PFSK-1 (cell line): ENCODE measurements at regions not wholly inside any gene's neighbourhood (a gene's known extent, or its start where the extent isn't known, plus 50 kb on each side); places are given as distances from the start of the nearest gene placed in this dataset.

Experiments used
- FOXP2 ChIP-seq: optimal IDR thresholded peaks from 2 replicates; pipeline ENCODE3; 2011; ENCODE audit warnings: borderline replicate concordance, control low read depth, inconsistent platforms; ENCODE audit not compliant: insufficient read depth; ENCODE audit errors: extremely low read length, extremely low read depth
- POLR2AphosphoS5 ChIP-seq: IDR thresholded peaks from 2 replicates; pipeline ENCODE4 v1.6.1; 2012; ENCODE audit warnings: low read depth, mild to moderate bottlenecking, control low read depth, low read length, moderate library complexity
- REST ChIP-seq, 2 experiments: IDR thresholded peaks; 2 replicates each; pipeline versions ENCODE4 v1.6.1 to v1.8.0; 2011 to 2012; ENCODE audit warnings: low read depth in 2 of 2, low read length in 2 of 2, control low read depth in 1 of 2, inconsistent platforms in 1 of 2, mild to moderate bottlenecking in 1 of 2, moderate library complexity in 1 of 2; ENCODE audit not compliant: insufficient read depth in 1 of 2
- SIN3A ChIP-seq: IDR thresholded peaks from 2 replicates; pipeline ENCODE4 v1.6.1; 2012; ENCODE audit warnings: mild to moderate bottlenecking, low read length, moderate library complexity, borderline replicate concordance; ENCODE audit not compliant: insufficient read depth
- TAF1 ChIP-seq: IDR thresholded peaks from 2 replicates; pipeline ENCODE4 v1.6.1; 2012; ENCODE audit warnings: low read length, control low read depth, borderline replicate concordance; ENCODE audit not compliant: insufficient read depth

DNA sequence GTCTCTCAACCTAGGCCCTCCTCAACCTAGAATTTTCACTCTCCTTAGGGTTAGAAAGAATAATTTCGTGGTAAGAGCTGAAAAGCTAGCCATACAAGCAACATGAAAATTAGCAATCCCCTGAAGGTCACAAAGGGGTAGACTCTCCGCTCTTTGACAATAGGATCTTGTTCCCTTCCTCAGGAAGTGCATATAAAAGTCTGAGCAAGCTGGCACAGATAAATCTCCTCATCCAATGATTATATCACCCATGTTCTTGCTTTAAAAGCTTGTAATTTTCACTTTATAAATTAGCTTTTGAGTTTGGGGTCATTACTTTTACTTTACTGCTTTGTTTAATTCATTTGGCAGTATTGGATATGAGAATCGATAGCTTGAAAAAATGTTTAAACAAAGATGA, 852.3 kb upstream of the CRIM1 start:
- TF ChIP-seq POLR2AphosphoS5 (no peak), TAF1 (no peak), FOXP2 (no peak), SIN3A (no peak), REST (IDR thresholded peaks at IDR 0.05; ENCODE audit: insufficient read depth in 1 of 2, low read depth in 2 of 2, low read length in 2 of 2) (no peak)

DNA sequence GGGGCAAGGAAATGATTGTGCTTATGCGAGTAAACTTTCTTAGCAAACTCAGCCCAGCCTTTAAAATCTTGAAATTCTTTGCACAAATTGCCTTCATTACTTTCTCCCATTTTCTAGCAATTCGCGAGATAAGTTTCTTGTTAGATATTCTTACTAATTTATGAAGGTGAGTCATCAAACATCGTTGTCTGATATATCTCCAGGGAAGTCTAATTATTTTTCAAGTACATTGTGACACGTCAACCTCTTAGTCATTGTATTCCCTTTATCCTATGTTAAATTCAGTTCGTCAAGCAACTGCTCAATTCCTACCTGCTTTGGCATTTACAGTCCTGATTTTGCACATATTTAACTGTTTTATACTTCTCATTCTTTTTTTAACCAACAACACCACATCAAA, 854.5 kb upstream of the CRIM1 start:
- no peak for TF ChIP-seq SIN3A
- TF ChIP-seq TAF1 = no peak
- no peak for TF ChIP-seq POLR2AphosphoS5
- no peak for TF ChIP-seq REST (IDR thresholded peaks at IDR 0.05; ENCODE audit: insufficient read depth in 1 of 2, low read depth in 2 of 2, low read length in 2 of 2)
- no peak for TF ChIP-seq FOXP2

- TF ChIP-seq SIN3A (no peak), POLR2AphosphoS5 (no peak), REST (IDR thresholded peaks at IDR 0.05; ENCODE audit: insufficient read depth in 1 of 2, low read depth in 2 of 2, low read length in 2 of 2) (no peak), FOXP2 (no peak), TAF1 (no peak)
These were observed 859.6 kb upstream of the CRIM1 start for GRCh38 chr2:35496022-35496421.

DNA sequence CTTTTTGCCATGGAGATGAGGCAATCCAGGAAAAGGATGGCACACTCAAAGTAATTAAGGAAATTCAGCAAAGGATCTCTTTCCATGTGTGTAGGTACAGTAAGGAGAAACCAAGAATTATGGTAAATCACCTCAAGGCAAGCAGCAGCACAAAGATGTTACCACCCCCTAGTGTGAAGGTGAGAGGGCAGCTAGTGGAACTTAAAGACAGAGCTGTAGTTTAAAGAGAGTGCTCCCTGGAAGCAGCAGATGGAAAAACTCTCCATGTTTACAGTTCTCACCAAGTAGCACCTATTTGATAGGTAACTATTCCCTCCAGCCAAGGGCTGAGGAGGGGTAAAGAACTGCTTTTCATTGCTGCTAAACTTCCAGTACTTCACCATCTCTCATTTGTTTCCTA, 860.4 kb upstream of the CRIM1 start:
- TF ChIP-seq TAF1 (no peak), REST (IDR thresholded peaks at IDR 0.05; ENCODE audit: insufficient read depth in 1 of 2, low read depth in 2 of 2, low read length in 2 of 2) (no peak)

GRCh38 chr2:35468245-35468644, 887.3 kb upstream of the CRIM1 start:
- TF ChIP-seq FOXP2 (no peak), REST (IDR thresholded peaks at IDR 0.05; ENCODE audit: insufficient read depth in 1 of 2, low read depth in 2 of 2, low read length in 2 of 2) (no peak), POLR2AphosphoS5 (no peak), TAF1 (no peak), SIN3A (no peak)
